Activated naive CD8-positive, alpha-beta T cell treated with anti-CD3 and anti-CD28 coated beads for 36 hours (primary cell): ENCODE measurements at regions not wholly inside any gene's neighbourhood (a gene's known extent, or its start where the extent isn't known, plus 50 kb on each side); places are given as distances from the start of the nearest gene placed in this dataset.

Experiments
- DNase-seq: peaks from one replicate; pipeline ENCODE4 v3.0.0; 2021
- H3K27ac Mint-ChIP-seq: one replicate; pipeline ENCODE4 v1.8.0; 2022; ENCODE audit warnings: mild to moderate bottlenecking, moderate library complexity, mixed read lengths
- H3K27me3 Mint-ChIP-seq: one replicate; pipeline ENCODE4 v1.8.0; 2022; ENCODE audit warnings: mild to moderate bottlenecking, mixed read lengths
- H3K36me3 Mint-ChIP-seq: one replicate; pipeline ENCODE4 v1.8.0; 2021; ENCODE audit warnings: mild to moderate bottlenecking, mixed read lengths
- H3K4me1 Mint-ChIP-seq: one replicate; pipeline ENCODE4 v1.8.0; 2021; ENCODE audit warnings: mixed read lengths
- H3K4me3 Mint-ChIP-seq: one replicate; pipeline ENCODE4 v1.8.0; 2022; ENCODE audit warnings: mild to moderate bottlenecking, moderate library complexity, mixed read lengths
- H3K9me3 Mint-ChIP-seq: one replicate; pipeline ENCODE4 v1.8.0; 2022; ENCODE audit warnings: mixed read lengths

DNA sequence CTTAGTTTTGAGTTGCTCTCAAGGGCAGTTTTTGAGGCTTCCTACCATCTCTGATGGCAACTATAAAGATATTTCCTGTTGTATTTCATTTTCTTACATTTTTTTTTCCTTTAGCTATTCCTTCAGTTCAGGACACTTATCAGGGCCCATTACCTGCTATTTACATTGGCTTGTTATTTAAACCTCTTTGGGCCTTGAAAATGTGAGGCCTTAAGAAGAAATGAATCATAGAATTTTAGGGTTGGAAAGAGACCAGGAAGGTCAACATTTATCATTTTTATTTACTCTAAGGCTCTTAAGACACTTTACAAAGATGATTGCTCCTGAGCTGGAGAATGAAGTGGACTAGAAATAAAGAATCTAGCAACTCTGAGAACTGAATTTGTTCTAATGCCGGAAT lies 335.2 kb downstream of the DTWD2 start:
- H3K27me3 Mint-ChIP-seq = no peaks in the 10 kb centered on the region
- no peaks in the 10 kb centered on the region for H3K36me3 Mint-ChIP-seq
- no peak overlapping the region for H3K4me3 Mint-ChIP-seq
- peaks cover 25% of the 10 kb centered on the region for H3K9me3 Mint-ChIP-seq
- DNase-seq = no peak
- no peaks in the 10 kb centered on the region for H3K4me1 Mint-ChIP-seq
- H3K27ac Mint-ChIP-seq = no peak overlapping the region

DNA sequence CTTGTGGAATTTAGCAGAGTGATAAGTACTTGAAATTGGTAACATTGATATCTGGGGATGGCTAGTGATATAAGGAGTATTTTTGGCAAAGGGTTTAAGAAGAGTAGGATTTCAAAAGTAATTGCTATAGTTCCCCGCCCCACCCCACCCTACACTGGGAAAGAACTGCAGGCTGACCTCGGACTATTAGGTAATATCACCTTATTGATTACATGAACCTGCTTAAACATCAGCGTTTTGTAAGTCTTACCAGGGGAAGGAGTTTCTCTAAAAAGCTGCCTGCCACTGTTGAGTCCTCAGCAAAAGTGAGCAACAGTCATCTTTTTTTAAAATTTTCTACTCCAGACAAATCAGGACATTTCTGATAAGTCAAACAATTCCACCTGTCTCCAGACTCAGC lies 337.3 kb downstream of the DTWD2 start:
- H3K36me3 Mint-ChIP-seq = no peaks in the 10 kb centered on the region
- H3K9me3 Mint-ChIP-seq = peaks cover 7% of the 10 kb centered on the region
- no peak overlapping the region for H3K4me3 Mint-ChIP-seq
- no peak for DNase-seq
- H3K27ac Mint-ChIP-seq = no peak overlapping the region
- H3K27me3 Mint-ChIP-seq = no peaks in the 10 kb centered on the region
- H3K4me1 Mint-ChIP-seq = no peaks in the 10 kb centered on the region

DNA sequence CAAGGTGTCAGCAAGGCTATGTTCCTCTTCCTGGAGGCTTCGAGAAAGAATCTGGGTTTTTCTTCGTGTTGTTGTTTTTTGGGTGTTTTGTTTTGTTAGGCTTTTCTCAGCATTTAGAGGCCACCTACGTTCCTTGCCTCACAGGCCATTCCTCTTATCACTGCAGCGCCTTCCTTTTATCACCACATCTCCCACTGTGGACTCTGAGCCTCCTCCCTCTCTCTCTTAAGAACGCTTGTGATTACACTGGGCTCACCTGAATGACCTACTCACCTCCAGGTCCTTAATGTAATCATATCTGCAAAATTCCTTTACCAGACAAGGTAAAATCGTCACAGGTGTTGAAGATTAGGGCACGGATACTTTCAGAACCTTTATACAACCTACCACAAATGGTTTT lies 340.8 kb downstream of the DTWD2 start:
- no peaks in the 10 kb centered on the region for H3K4me1 Mint-ChIP-seq
- DNase-seq = no peak
- H3K4me3 Mint-ChIP-seq = no peak overlapping the region
- no peak overlapping the region for H3K27ac Mint-ChIP-seq
- H3K36me3 Mint-ChIP-seq = no peaks in the 10 kb centered on the region
- H3K9me3 Mint-ChIP-seq = peaks cover 6% of the 10 kb centered on the region
- no peaks in the 10 kb centered on the region for H3K27me3 Mint-ChIP-seq

DNA sequence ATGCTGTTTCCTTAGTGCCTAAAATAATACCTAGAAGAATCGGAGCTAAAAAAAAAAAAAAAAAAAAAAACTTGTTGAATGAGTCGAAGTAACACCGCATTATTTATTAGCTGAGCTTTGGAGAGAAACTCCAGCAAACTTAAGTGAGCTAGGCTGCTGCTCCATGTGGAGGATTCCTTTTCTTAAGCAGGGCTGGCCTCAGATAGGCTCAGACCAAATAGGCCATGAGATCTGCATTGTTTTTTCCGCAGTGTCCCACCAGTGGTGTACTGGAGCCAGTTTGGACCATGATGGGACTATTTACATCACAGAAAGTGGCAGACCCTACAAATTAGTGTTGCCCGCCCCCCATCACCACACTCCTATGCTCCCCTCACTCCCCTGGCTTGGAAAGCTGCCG lies 341.4 kb downstream of the DTWD2 start:
- peaks cover 6% of the 10 kb centered on the region for H3K9me3 Mint-ChIP-seq
- no peaks in the 10 kb centered on the region for H3K27me3 Mint-ChIP-seq
- H3K4me1 Mint-ChIP-seq = no peaks in the 10 kb centered on the region
- no peaks in the 10 kb centered on the region for H3K36me3 Mint-ChIP-seq
- no peak overlapping the region for H3K27ac Mint-ChIP-seq
- no peak overlapping the region for H3K4me3 Mint-ChIP-seq
- no peak for DNase-seq

DNA sequence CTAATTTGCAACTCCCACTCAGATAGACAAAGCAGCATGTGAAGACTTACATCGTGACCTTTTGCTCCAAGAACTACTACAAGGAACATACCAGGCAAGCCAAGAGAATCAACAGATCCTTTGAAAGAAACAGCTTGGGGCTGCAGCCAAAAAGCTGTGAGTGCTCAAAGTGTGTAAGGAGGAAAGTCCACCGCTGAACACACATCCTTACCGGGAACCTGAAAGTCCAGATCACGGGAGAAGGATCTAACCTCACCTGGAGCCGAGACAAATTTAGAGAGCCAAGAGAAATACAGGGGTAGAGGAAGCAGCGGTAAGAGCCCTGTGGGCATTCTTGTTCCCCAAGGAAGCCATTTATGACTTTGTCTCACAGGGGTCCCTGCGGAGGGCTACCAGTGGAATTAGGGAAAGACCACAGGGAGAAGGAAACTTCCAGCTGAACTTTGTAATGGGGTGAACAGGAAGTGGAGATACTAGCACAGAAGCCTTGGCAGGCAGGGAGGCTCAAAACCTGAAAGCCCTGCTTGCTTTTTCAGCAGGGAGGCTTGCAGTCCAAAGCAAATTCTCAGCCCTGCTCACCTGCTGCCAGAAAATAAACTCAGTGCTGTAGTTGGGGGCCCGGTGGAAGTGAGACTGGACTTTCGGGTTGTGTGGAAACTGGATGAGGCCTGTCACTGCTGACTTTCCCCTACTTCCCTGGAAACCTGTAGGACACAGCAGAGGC lies 350.2 kb downstream of the DTWD2 start:
- Mint-ChIP-seq H3K36me3 (no peaks in the 10 kb centered on the region), H3K27ac (no peak overlapping the region), H3K4me1 (no peaks in the 10 kb centered on the region), H3K9me3 (peaks cover 17% of the 10 kb centered on the region), H3K4me3 (no peak overlapping the region), H3K27me3 (no peaks in the 10 kb centered on the region)
- DNase-seq = no peak

DNA sequence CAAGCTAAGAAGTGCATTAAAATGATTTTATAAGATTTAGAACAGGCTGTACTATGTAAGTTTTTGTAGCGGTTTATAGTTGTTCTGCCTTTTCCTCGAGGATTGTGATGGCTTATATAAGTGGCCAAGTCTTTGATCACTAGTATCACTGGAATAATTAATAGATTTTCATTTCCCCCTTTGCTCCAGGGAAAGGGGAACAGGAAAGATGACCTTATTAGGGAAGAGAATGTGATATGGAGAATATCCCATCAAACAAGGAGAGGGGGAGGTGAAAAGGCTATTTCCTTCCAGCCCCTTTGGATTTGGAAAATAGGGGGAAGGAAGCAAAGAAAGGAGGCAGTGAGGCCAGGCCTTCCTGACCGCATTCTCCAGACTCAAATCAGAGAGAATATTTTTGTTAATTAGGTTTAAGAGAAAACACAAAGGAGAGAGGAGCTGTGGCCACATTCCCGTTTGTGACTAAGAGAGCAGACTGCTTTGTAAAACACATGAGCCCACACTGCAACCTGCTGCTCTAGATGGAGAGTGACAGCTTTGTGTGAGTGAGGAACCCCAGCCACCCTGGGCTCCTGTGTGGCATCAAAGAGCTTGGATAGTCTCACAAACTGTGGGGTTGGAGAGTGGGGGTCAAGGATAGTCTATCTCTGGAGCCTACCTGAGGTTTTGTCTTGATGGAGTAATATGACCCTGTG lies 359.5 kb downstream of the DTWD2 start:
- Mint-ChIP-seq H3K4me3 (no peak overlapping the region), H3K4me1 (no peaks in the 10 kb centered on the region), H3K27me3 (no peaks in the 10 kb centered on the region), H3K36me3 (no peaks in the 10 kb centered on the region), H3K9me3 (peaks cover 2% of the 10 kb centered on the region), H3K27ac (no peak overlapping the region)
- DNase-seq = no peak

DNA sequence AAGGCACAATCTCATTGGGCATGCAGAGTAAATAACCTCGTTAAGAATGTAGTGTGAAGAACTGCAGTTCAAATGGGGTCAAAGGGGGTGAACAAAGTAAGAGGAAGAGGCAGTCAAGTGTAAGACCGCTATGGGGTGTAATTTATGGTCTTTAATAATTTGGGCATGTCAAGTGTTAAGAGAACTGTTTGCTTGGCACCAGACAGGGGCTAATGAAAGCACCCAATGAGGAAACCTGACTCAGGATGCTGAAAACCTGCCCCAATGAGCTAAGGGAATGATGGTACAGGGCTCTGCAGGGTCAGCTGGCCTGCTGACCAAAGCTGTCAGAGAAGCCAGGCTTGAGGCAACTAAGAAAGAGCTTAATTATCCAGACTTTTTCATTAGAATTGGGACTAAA lies 368.1 kb downstream of the DTWD2 start:
- Mint-ChIP-seq H3K27ac (no peak overlapping the region), H3K9me3 (peaks cover 4% of the 10 kb centered on the region), H3K4me1 (no peaks in the 10 kb centered on the region), H3K4me3 (no peak overlapping the region), H3K27me3 (no peaks in the 10 kb centered on the region), H3K36me3 (no peaks in the 10 kb centered on the region)
- no peak for DNase-seq

DNA sequence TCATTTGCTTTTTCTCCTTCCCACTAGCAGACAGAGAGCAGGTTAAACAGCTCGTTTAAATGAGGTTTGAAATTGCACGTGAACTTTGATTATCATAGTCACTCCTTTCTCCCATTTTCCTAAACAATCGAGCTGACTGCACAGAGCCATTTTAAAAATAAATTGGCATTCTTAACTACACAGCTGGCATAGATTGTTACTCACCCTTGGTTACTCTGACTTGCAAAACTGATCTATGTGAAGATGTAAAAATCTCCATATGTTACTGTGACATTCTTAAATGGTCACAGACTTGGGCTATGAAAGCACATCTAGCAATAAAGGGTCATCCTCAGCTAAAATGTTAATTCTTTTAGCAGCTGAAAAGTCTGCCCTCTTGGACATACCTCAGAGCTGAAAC lies 368.5 kb downstream of the DTWD2 start:
- DNase-seq = no peak
- no peaks in the 10 kb centered on the region for H3K36me3 Mint-ChIP-seq
- no peaks in the 10 kb centered on the region for H3K4me1 Mint-ChIP-seq
- peaks cover 4% of the 10 kb centered on the region for H3K9me3 Mint-ChIP-seq
- H3K4me3 Mint-ChIP-seq = no peak overlapping the region
- H3K27me3 Mint-ChIP-seq = no peaks in the 10 kb centered on the region
- H3K27ac Mint-ChIP-seq = no peak overlapping the region

DNA sequence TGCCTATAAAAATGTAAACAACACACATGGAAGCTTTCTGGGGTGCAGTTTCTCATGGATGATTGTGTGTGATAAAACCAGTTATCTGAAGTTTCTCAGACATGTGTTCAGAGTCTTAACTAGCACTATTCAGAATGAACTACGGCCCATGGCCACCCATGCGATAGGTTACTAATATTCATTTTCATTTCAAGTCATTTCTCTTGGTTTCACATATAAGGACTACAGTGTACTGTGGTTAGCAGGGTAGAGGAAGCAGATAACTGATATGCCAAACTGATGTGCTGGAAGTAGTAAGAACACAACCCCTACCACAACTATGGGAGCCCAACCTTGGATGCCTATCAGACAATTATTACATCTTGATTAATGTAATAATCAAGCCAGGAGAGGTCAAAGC lies 372.1 kb downstream of the DTWD2 start:
- Mint-ChIP-seq H3K36me3 (no peaks in the 10 kb centered on the region), H3K27ac (no peak overlapping the region), H3K4me1 (no peaks in the 10 kb centered on the region), H3K27me3 (no peaks in the 10 kb centered on the region), H3K4me3 (no peak overlapping the region), H3K9me3 (no peaks in the 10 kb centered on the region)
- DNase-seq = no peak

DNA sequence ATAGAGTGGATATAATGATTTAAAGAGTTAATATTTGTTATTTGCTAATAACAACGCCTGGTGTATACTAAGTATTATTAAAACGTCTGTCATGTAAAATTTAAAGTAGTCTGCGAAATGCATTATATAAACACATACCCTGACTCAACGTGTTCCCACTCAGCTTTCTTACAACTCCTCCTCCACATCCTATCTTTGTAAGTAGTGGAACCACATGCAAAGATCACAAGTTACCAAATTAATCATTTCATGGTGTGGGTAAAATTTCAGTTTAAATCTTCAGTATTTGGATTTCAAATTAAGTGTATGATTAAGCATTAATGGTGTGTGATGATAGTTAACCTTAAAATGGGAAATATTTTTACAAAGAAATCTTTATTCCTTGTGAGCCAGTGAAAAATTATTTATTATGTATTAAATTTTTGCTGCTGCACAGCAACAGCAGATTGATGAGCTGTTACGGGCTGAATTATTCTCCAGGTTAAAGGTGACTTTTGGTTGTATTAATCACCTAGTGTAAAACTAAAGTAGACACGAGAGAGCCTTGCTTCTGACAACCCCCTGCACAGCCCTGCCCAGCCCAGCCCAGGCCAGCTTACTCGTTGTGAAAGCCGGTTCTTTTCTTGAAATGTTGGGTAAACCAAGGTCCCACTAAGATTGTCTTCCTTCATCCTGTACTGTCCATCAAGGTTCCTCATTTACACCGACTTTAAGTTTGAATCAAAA lies 373.5 kb downstream of the DTWD2 start:
- Mint-ChIP-seq H3K36me3 (no peaks in the 10 kb centered on the region), H3K27ac (no peak overlapping the region), H3K4me3 (no peak overlapping the region), H3K27me3 (no peaks in the 10 kb centered on the region), H3K9me3 (no peaks in the 10 kb centered on the region), H3K4me1 (no peaks in the 10 kb centered on the region)
- no peak for DNase-seq

DNA sequence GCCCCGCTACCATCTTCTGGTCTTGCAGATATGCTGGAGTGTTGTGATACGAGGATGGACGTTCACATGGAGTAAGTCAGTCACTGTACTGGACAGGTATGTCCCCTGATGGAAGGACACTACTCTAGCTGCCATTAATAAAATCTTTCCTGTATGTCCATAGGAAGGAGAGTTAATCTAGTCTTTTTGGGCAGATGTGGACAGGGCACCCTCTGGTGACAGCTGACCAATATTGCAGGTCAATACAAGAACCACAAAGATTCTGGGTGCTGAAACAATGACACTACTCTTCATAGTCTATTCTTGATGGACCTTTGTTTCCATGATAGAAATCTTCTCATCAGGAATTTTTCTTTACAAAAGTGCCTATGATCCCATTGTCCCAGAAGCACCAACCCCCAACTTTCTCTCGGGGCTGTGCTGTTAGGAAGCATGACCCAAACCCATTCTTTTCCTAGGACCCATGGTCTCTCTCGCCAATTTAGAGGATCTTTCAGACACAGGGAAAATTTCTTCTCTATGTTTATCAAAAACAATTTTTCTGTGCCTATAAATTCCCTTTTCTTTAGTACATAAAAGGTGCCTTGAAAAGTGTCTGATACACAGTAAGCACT lies 376.9 kb downstream of the DTWD2 start:
- Mint-ChIP-seq H3K36me3 (no peaks in the 10 kb centered on the region), H3K4me3 (no peak overlapping the region), H3K9me3 (no peaks in the 10 kb centered on the region), H3K4me1 (no peaks in the 10 kb centered on the region), H3K27me3 (no peaks in the 10 kb centered on the region), H3K27ac (no peak overlapping the region)
- peak; percentile 1 for DNase-seq

DNA sequence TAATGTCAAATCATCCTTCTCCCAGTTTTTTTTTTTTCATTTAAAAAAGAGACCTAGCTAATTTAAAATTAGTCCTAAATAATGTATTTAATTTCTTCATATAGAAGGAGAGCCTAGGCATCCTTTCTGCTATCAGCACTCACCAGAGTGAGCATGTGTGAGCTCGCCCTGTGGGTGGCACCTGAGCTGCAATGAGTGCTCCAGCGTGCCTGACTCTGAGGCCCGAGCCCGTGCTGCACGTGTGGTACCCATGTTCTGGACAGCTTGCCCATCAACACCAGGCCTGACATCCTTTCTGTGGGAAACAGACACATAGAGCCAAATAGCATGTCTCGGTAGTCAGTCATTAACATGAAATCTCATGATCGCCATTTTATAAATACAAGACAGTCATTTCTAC lies 381.4 kb downstream of the DTWD2 start:
- no peaks in the 10 kb centered on the region for H3K4me1 Mint-ChIP-seq
- no peaks in the 10 kb centered on the region for H3K9me3 Mint-ChIP-seq
- H3K4me3 Mint-ChIP-seq = no peak overlapping the region
- no peaks in the 10 kb centered on the region for H3K27me3 Mint-ChIP-seq
- H3K36me3 Mint-ChIP-seq = no peaks in the 10 kb centered on the region
- H3K27ac Mint-ChIP-seq = no peak overlapping the region
- no peak for DNase-seq

DNA sequence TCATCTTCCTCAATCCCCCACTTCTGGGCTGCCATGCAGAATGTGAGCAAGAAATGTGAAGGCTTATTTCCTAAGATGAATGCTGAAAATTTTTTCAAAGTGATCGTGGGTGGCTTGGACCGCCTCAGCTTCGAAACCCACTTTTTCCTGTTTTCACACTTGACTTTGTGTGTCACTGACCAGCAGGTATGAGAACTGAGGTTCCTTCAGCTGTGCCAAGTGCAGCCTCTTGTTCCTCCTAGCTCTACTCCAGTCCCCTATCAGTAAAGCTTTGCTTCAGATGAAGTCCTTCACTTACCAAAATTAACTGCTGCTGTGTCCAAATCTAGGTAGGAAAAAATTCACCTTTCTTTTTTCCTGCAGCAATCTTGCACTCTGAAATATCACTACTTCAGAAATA lies 382.6 kb downstream of the DTWD2 start:
- Mint-ChIP-seq H3K27ac (no peak overlapping the region), H3K27me3 (no peaks in the 10 kb centered on the region), H3K9me3 (no peaks in the 10 kb centered on the region)

DNA sequence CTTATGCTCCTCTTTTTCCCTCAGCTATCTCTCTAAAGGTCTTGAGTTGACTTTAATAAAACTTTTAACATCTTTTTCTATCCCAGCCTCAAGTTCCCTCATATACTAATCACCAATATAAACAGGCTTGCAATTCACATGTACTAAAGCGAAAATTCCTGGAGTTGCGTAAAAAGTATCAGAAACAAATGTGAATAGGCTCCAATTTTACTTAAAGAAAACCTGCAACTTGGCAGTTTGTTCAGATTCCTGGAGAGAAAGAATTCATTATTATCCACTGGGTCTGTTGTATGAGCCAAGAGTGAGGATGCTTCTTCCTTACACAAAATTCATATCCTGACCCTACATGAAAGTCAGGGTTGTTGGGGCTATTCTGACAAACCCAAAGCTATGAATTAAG lies 384.2 kb downstream of the DTWD2 start:
- Mint-ChIP-seq H3K4me1 (no peaks in the 10 kb centered on the region), H3K36me3 (no peaks in the 10 kb centered on the region), H3K4me3 (no peak overlapping the region), H3K27ac (no peak overlapping the region), H3K27me3 (no peaks in the 10 kb centered on the region), H3K9me3 (no peaks in the 10 kb centered on the region)
- no peak for DNase-seq

More for the DNA sequence above, 382.6 kb downstream of the DTWD2 start:
- no peaks in the 10 kb centered on the region for H3K4me1 Mint-ChIP-seq
- no peak for DNase-seq
- no peak overlapping the region for H3K4me3 Mint-ChIP-seq
- no peaks in the 10 kb centered on the region for H3K36me3 Mint-ChIP-seq

DNA sequence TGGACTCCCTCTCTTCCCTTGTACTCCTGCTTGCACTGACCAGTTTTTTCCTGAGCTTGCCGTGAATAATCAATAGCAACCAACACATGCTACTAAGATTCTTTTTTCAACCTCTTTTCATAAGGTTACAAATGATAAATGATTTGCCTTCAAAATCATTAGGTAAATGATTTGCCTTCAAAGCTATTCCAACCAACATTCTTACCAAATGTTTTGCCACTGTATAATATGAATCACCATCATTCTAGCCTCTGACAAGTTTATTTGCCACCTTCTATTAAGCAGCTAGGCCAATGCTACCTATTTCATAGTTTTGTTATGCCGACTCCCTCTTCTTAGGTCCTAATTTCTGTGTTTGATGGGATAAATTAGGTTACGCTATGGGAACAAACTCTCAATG lies 385.1 kb downstream of the DTWD2 start:
- no peaks in the 10 kb centered on the region for H3K36me3 Mint-ChIP-seq
- no peak overlapping the region for H3K4me3 Mint-ChIP-seq
- no peaks in the 10 kb centered on the region for H3K9me3 Mint-ChIP-seq
- no peaks in the 10 kb centered on the region for H3K4me1 Mint-ChIP-seq
- no peaks in the 10 kb centered on the region for H3K27me3 Mint-ChIP-seq
- no peak for DNase-seq
- no peak overlapping the region for H3K27ac Mint-ChIP-seq
